Liver (tissue), 8 donors: ENCODE measurements at regions not wholly inside any gene's neighbourhood (a gene's known extent, or its start where the extent isn't known, plus 50 kb on each side); places are given as distances from the start of the nearest gene placed in this dataset.

ENCODE experiments used
- DNase-seq: peaks from one replicate; pipeline ENCODE4 v3.0.0-alpha.2; 2017; ENCODE audit warnings: low spot score
- H3K27ac ChIP-seq, 2 donors: one replicate each; pipeline ENCODE4 v1.7.0; 2013; ENCODE audit warnings: inconsistent platforms in 2 of 2, low read length in 2 of 2, control low read depth in 1 of 2, low read depth in 1 of 2, mild to moderate bottlenecking in 1 of 2
- H3K27me3 ChIP-seq, 4 donors: one replicate each; pipeline versions ENCODE4 v1.6.1 to v1.7.0; 2013; ENCODE audit warnings: low read length in 3 of 4, inconsistent platforms in 1 of 4, mild to moderate bottlenecking in 1 of 4, moderate library complexity in 1 of 4; ENCODE audit not compliant: control insufficient read depth in 4 of 4, insufficient read depth in 4 of 4
- H3K36me3 ChIP-seq, 4 donors: one replicate each; pipeline versions ENCODE4 v1.6.1 to v1.7.0; 2013; ENCODE audit warnings: low read length in 3 of 4, mild to moderate bottlenecking in 3 of 4, low read depth in 1 of 4, moderate library complexity in 1 of 4; ENCODE audit not compliant: control insufficient read depth in 4 of 4, insufficient read depth in 3 of 4
- H3K4me1 ChIP-seq, 4 donors: one replicate each; pipeline versions ENCODE4 v1.6.1 to v1.7.0; 2013; ENCODE audit warnings: low read length in 3 of 4, mild to moderate bottlenecking in 3 of 4, moderate library complexity in 1 of 4; ENCODE audit not compliant: control insufficient read depth in 4 of 4, insufficient read depth in 4 of 4
- H3K4me3 ChIP-seq, 3 donors: one replicate each; pipeline versions ENCODE4 v1.6.1 to v1.7.0; 2013; ENCODE audit warnings: low read length in 3 of 3, control low read depth in 1 of 3, low read depth in 1 of 3, mild to moderate bottlenecking in 1 of 3
- H3K9ac ChIP-seq, 2 donors: one replicate each; pipeline ENCODE4 v1.7.0; 2013; ENCODE audit warnings: low read length in 2 of 2, mild to moderate bottlenecking in 2 of 2, moderate library complexity in 2 of 2, control low read depth in 1 of 2, low read depth in 1 of 2
- H3K9me3 ChIP-seq, 4 donors: one replicate each; pipeline versions ENCODE4 v1.6.1 to v1.7.0; 2013; ENCODE audit warnings: low read length in 3 of 4; ENCODE audit not compliant: control insufficient read depth in 4 of 4
- ATF3 ChIP-seq: IDR thresholded peaks from 2 replicates; pipeline ENCODE4 v1.6.1; 2016; ENCODE audit warnings: antibody characterized with exemption
- CTCF ChIP-seq: fragments of 150-350 bp; IDR thresholded peaks from 2 replicates; pipeline ENCODE4 v1.5.1; 2017; ENCODE audit warnings: improper control_type of control experiment, low read depth, low read length; ENCODE audit not compliant: missing input control
- EGR1 ChIP-seq, 2 donors: IDR thresholded peaks; 2 replicates each; pipeline ENCODE4 v1.6.1; 2016 to 2018; ENCODE audit warnings: antibody characterized with exemption in 2 of 2, low read depth in 2 of 2
- FOXA1 ChIP-seq: IDR thresholded peaks from 2 replicates; pipeline ENCODE4 v1.6.1; 2016; ENCODE audit warnings: antibody characterized with exemption
- FOXA2 ChIP-seq: IDR thresholded peaks from 2 replicates; pipeline ENCODE4 v1.6.1; 2016; ENCODE audit warnings: antibody characterized with exemption
- GABPA ChIP-seq, 2 donors: IDR thresholded peaks in 1 of 2; conservative IDR thresholded peaks in 1 of 2; 2 replicates each; pipeline ENCODE4 v1.6.1; 2016; ENCODE audit warnings: antibody characterized with exemption in 2 of 2, mild to moderate bottlenecking in 1 of 2, moderate library complexity in 1 of 2
- HNF4A ChIP-seq, 2 donors: conservative IDR thresholded peaks; 2 replicates each; pipeline ENCODE4 v1.6.1; 2016; ENCODE audit warnings: antibody characterized with exemption in 2 of 2, mild to moderate bottlenecking in 2 of 2
- HNF4G ChIP-seq: IDR thresholded peaks from 2 replicates; pipeline ENCODE4 v1.6.1; 2016; ENCODE audit warnings: antibody characterized with exemption
- JUND ChIP-seq, 2 donors: IDR thresholded peaks; 2 replicates each; pipeline ENCODE4 v1.6.1; 2016; ENCODE audit warnings: antibody characterized with exemption in 2 of 2
- MAX ChIP-seq: IDR thresholded peaks from 2 replicates; pipeline ENCODE4 v1.6.1; 2016; ENCODE audit warnings: antibody characterized with exemption
- NR2F2 ChIP-seq: IDR thresholded peaks from 2 replicates; pipeline ENCODE4 v1.6.1; 2016; ENCODE audit warnings: antibody characterized with exemption
- RAD21 ChIP-seq, 2 donors: IDR thresholded peaks; 2 replicates each; pipeline ENCODE4 v1.6.1; 2016; ENCODE audit warnings: antibody characterized with exemption in 2 of 2, mild to moderate bottlenecking in 2 of 2
- REST ChIP-seq: IDR thresholded peaks from 2 replicates; pipeline ENCODE4 v1.6.1; 2016; ENCODE audit warnings: antibody characterized with exemption, mild to moderate bottlenecking
- RXRA ChIP-seq, 2 donors: IDR thresholded peaks; 2 replicates each; pipeline ENCODE4 v1.6.1; 2017 to 2018; ENCODE audit warnings: antibody characterized with exemption in 2 of 2, mild to moderate bottlenecking in 1 of 2
- SP1 ChIP-seq: IDR thresholded peaks from 2 replicates; pipeline ENCODE4 v1.6.1; 2018; ENCODE audit warnings: antibody characterized with exemption, mild to moderate bottlenecking
- TAF1 ChIP-seq: conservative IDR thresholded peaks from 2 replicates; pipeline ENCODE4 v1.6.1; 2016; ENCODE audit warnings: antibody characterized with exemption, mild to moderate bottlenecking
- YY1 ChIP-seq: IDR thresholded peaks from 2 replicates; pipeline ENCODE4 v1.6.1; 2016; ENCODE audit warnings: antibody characterized with exemption, mild to moderate bottlenecking
- ZBTB33 ChIP-seq: IDR thresholded peaks from 2 replicates; pipeline ENCODE4 v1.6.1; 2016; ENCODE audit warnings: antibody characterized with exemption
- WGBS: extraction: QIAGEN DNeasy Blood & Tissue Kit; methylation state at CpG from one replicate; pipeline ENCODE4 v1.1.7; 2013; 5-methylcytosine and 5-hydroxymethylcytosine counted together
- donor health status: healthy.
- donor health status: healthy.
- donor health status: healthy.
- donor health status: healthy.
- donor health status: healthy.

- no peak for DNase-seq
- Histone ChIP-seq H3K9ac (no peak overlapping the region), H3K4me1 (no peaks in the 10 kb centered on the region), H3K27me3 (peaks cover 0 to 15% (median 0%) of the 10 kb centered on the region in 4 donors), H3K4me3 (no peak overlapping the region), H3K9me3 (no peaks in the 10 kb centered on the region), H3K27ac (no peak overlapping the region), H3K36me3 (no peaks in the 10 kb centered on the region)
- 29% methylated on average over 4 of the region's 4 CpGs for WGBS
- TF ChIP-seq RAD21 (IDR thresholded peaks at IDR 0.05): no peak
- no peak for TF ChIP-seq CTCF
- no peak for TF ChIP-seq REST
- TF ChIP-seq YY1: no peak
- no peak for TF ChIP-seq MAX
- no peak for TF ChIP-seq EGR1 (IDR thresholded peaks at IDR 0.05; ENCODE audit: low read depth in 2 of 2)
- TF ChIP-seq ZBTB33: no peak
- TF ChIP-seq JUND (IDR thresholded peaks at IDR 0.05): no peak
- TF ChIP-seq NR2F2: no peak
- TF ChIP-seq FOXA1: no peak
- TF ChIP-seq FOXA2: no peak
- TF ChIP-seq HNF4G: no peak
- TF ChIP-seq HNF4A (conservative IDR thresholded peaks at IDR 0.05): no peak
- no peak for TF ChIP-seq GABPA (IDR thresholded peaks at IDR 0.05 in 1 of 2, conservative IDR thresholded peaks at IDR 0.05 in 1 of 2)
- no peak for TF ChIP-seq SP1
- no peak for TF ChIP-seq TAF1
- TF ChIP-seq ATF3: no peak
- TF ChIP-seq RXRA (IDR thresholded peaks at IDR 0.05): no peak
Measured at GRCh38 chr12:125198652-125199051, 133.4 kb downstream of the AACS start.

- Histone ChIP-seq H3K9me3 (no peaks in the 10 kb centered on the region), H3K4me1 (no peaks in the 10 kb centered on the region), H3K4me3 (no peak overlapping the region), H3K9ac (no peak overlapping the region), H3K36me3 (no peaks in the 10 kb centered on the region), H3K27ac (no peak overlapping the region), H3K27me3 (peaks cover 0 to 15% (median 0%) of the 10 kb centered on the region in 4 donors)
- no peak for TF ChIP-seq GABPA (IDR thresholded peaks at IDR 0.05 in 1 of 2, conservative IDR thresholded peaks at IDR 0.05 in 1 of 2)
- no peak for TF ChIP-seq TAF1
- no peak for TF ChIP-seq ZBTB33
- no peak for TF ChIP-seq HNF4A (conservative IDR thresholded peaks at IDR 0.05)
- no peak for TF ChIP-seq REST
- TF ChIP-seq ATF3: no peak
- no peak for DNase-seq
- whole genome bisulfite sequencing: 69% methylated on average over 3 of the region's 3 CpGs
Measured at GRCh38 chr12:125201090-125201489, 135.9 kb downstream of the AACS start.
